Liver (tissue), 8 donors: ENCODE measurements at regions not wholly inside any gene's neighbourhood (a gene's known extent, or its start where the extent isn't known, plus 50 kb on each side); places are given as distances from the start of the nearest gene placed in this dataset.

Experiments
- DNase-seq: peaks from one replicate; pipeline ENCODE4 v3.0.0-alpha.2; 2017; ENCODE audit warnings: low spot score
- H3K27ac ChIP-seq, 2 donors: one replicate each; pipeline ENCODE4 v1.7.0; 2013; ENCODE audit warnings: inconsistent platforms in 2 of 2, low read length in 2 of 2, control low read depth in 1 of 2, low read depth in 1 of 2, mild to moderate bottlenecking in 1 of 2
- H3K27me3 ChIP-seq, 4 donors: one replicate each; pipeline versions ENCODE4 v1.6.1 to v1.7.0; 2013; ENCODE audit warnings: low read length in 3 of 4, inconsistent platforms in 1 of 4, mild to moderate bottlenecking in 1 of 4, moderate library complexity in 1 of 4; ENCODE audit not compliant: control insufficient read depth in 4 of 4, insufficient read depth in 4 of 4
- H3K36me3 ChIP-seq, 4 donors: one replicate each; pipeline versions ENCODE4 v1.6.1 to v1.7.0; 2013; ENCODE audit warnings: low read length in 3 of 4, mild to moderate bottlenecking in 3 of 4, low read depth in 1 of 4, moderate library complexity in 1 of 4; ENCODE audit not compliant: control insufficient read depth in 4 of 4, insufficient read depth in 3 of 4
- H3K4me1 ChIP-seq, 4 donors: one replicate each; pipeline versions ENCODE4 v1.6.1 to v1.7.0; 2013; ENCODE audit warnings: low read length in 3 of 4, mild to moderate bottlenecking in 3 of 4, moderate library complexity in 1 of 4; ENCODE audit not compliant: control insufficient read depth in 4 of 4, insufficient read depth in 4 of 4
- H3K4me3 ChIP-seq, 3 donors: one replicate each; pipeline versions ENCODE4 v1.6.1 to v1.7.0; 2013; ENCODE audit warnings: low read length in 3 of 3, control low read depth in 1 of 3, low read depth in 1 of 3, mild to moderate bottlenecking in 1 of 3
- H3K9ac ChIP-seq, 2 donors: one replicate each; pipeline ENCODE4 v1.7.0; 2013; ENCODE audit warnings: low read length in 2 of 2, mild to moderate bottlenecking in 2 of 2, moderate library complexity in 2 of 2, control low read depth in 1 of 2, low read depth in 1 of 2
- H3K9me3 ChIP-seq, 4 donors: one replicate each; pipeline versions ENCODE4 v1.6.1 to v1.7.0; 2013; ENCODE audit warnings: low read length in 3 of 4; ENCODE audit not compliant: control insufficient read depth in 4 of 4
- EGR1 ChIP-seq, 2 donors: IDR thresholded peaks; 2 replicates each; pipeline ENCODE4 v1.6.1; 2016 to 2018; ENCODE audit warnings: antibody characterized with exemption in 2 of 2, low read depth in 2 of 2
- FOXA1 ChIP-seq: IDR thresholded peaks from 2 replicates; pipeline ENCODE4 v1.6.1; 2016; ENCODE audit warnings: antibody characterized with exemption
- HNF4A ChIP-seq, 2 donors: conservative IDR thresholded peaks; 2 replicates each; pipeline ENCODE4 v1.6.1; 2016; ENCODE audit warnings: antibody characterized with exemption in 2 of 2, mild to moderate bottlenecking in 2 of 2
- NR2F2 ChIP-seq: IDR thresholded peaks from 2 replicates; pipeline ENCODE4 v1.6.1; 2016; ENCODE audit warnings: antibody characterized with exemption
- RAD21 ChIP-seq, 2 donors: IDR thresholded peaks; 2 replicates each; pipeline ENCODE4 v1.6.1; 2016; ENCODE audit warnings: antibody characterized with exemption in 2 of 2, mild to moderate bottlenecking in 2 of 2
- RXRA ChIP-seq, 2 donors: IDR thresholded peaks; 2 replicates each; pipeline ENCODE4 v1.6.1; 2017 to 2018; ENCODE audit warnings: antibody characterized with exemption in 2 of 2, mild to moderate bottlenecking in 1 of 2
- SP1 ChIP-seq: IDR thresholded peaks from 2 replicates; pipeline ENCODE4 v1.6.1; 2018; ENCODE audit warnings: antibody characterized with exemption, mild to moderate bottlenecking
- TAF1 ChIP-seq: conservative IDR thresholded peaks from 2 replicates; pipeline ENCODE4 v1.6.1; 2016; ENCODE audit warnings: antibody characterized with exemption, mild to moderate bottlenecking
- WGBS: extraction: QIAGEN DNeasy Blood & Tissue Kit; methylation state at CpG from one replicate; pipeline ENCODE4 v1.1.7; 2013; 5-methylcytosine and 5-hydroxymethylcytosine counted together
- TF ChIP-seq, protein P1 (sequence below): fragments of 150-350 bp; IDR thresholded peaks from 2 replicates; pipeline ENCODE4 v1.5.1; 2017; ENCODE audit warnings: improper control_type of control experiment, low read depth, low read length; ENCODE audit not compliant: missing input control
- TF ChIP-seq, protein P2 (sequence below): IDR thresholded peaks from 2 replicates; pipeline ENCODE4 v1.6.1; 2016; ENCODE audit warnings: antibody characterized with exemption, mild to moderate bottlenecking
- TF ChIP-seq, protein P3 (sequence below): IDR thresholded peaks from 2 replicates; pipeline ENCODE4 v1.6.1; 2016; ENCODE audit warnings: antibody characterized with exemption
- donor health status: healthy.
- donor health status: healthy.
- donor health status: healthy.
- donor health status: healthy.
- donor health status: healthy.

DNA sequence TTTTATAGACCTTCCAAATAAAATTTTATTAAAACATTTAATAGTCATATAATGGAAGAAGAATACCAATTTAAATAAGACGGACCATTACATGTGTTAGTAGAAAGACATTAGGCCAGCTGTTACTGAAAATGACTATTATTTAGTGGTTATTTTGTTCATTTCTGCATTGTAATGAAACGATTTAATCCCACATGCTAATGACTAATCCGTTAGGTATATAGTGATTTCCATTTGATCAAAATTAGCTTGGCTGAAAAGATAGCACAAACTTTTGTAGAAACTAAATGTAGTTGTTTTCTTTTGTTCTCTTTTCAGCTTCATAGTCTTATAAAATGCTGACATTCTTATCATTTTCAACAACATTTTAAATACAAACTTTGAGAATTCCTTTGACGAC, 556.1 kb upstream of the TENM3 start (continued):
- TF ChIP-seq, protein P1, sequence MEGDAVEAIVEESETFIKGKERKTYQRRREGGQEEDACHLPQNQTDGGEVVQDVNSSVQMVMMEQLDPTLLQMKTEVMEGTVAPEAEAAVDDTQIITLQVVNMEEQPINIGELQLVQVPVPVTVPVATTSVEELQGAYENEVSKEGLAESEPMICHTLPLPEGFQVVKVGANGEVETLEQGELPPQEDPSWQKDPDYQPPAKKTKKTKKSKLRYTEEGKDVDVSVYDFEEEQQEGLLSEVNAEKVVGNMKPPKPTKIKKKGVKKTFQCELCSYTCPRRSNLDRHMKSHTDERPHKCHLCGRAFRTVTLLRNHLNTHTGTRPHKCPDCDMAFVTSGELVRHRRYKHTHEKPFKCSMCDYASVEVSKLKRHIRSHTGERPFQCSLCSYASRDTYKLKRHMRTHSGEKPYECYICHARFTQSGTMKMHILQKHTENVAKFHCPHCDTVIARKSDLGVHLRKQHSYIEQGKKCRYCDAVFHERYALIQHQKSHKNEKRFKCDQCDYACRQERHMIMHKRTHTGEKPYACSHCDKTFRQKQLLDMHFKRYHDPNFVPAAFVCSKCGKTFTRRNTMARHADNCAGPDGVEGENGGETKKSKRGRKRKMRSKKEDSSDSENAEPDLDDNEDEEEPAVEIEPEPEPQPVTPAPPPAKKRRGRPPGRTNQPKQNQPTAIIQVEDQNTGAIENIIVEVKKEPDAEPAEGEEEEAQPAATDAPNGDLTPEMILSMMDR, result no peak
- TF ChIP-seq TAF1 (no peak), SP1 (no peak), RAD21 (IDR thresholded peaks at IDR 0.05) (no peak), NR2F2 (no peak)

DNA sequence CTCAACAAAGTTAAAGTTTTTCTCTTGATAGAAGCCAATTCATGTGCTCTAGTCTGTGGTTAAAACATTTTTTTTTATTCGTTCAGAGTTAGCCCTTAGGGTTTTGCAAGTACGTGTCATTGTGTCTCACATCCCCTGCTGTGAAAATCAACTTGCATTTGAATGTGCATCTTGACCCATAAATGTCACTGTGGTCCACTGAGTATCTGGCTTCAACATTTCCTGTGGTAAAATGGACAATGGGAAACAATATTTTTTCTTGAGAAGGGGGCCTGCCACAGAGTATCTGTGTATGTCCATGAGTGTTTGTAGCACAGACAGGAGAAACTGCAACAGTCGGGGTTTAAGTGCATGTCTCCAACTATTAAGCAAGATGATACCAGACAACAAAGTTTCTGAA, 554.8 kb upstream of the TENM3 start:
- Histone ChIP-seq H3K9me3 (no peaks in the 10 kb centered on the region), H3K36me3 (no peaks in the 10 kb centered on the region), H3K27me3 (peaks cover 0 to 2% (median 0%) of the 10 kb centered on the region in 4 donors), H3K9ac (no peak overlapping the region), H3K4me1 (no peaks in the 10 kb centered on the region), H3K4me3 (no peak overlapping the region), H3K27ac (no peak overlapping the region)
- WGBS, result 45% methylated on average over 3 of the region's 3 CpGs
- TF ChIP-seq, protein P2, sequence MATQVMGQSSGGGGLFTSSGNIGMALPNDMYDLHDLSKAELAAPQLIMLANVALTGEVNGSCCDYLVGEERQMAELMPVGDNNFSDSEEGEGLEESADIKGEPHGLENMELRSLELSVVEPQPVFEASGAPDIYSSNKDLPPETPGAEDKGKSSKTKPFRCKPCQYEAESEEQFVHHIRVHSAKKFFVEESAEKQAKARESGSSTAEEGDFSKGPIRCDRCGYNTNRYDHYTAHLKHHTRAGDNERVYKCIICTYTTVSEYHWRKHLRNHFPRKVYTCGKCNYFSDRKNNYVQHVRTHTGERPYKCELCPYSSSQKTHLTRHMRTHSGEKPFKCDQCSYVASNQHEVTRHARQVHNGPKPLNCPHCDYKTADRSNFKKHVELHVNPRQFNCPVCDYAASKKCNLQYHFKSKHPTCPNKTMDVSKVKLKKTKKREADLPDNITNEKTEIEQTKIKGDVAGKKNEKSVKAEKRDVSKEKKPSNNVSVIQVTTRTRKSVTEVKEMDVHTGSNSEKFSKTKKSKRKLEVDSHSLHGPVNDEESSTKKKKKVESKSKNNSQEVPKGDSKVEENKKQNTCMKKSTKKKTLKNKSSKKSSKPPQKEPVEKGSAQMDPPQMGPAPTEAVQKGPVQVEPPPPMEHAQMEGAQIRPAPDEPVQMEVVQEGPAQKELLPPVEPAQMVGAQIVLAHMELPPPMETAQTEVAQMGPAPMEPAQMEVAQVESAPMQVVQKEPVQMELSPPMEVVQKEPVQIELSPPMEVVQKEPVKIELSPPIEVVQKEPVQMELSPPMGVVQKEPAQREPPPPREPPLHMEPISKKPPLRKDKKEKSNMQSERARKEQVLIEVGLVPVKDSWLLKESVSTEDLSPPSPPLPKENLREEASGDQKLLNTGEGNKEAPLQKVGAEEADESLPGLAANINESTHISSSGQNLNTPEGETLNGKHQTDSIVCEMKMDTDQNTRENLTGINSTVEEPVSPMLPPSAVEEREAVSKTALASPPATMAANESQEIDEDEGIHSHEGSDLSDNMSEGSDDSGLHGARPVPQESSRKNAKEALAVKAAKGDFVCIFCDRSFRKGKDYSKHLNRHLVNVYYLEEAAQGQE, result no peak
- no peak for TF ChIP-seq NR2F2
- TF ChIP-seq TAF1, result no peak
- no peak for TF ChIP-seq EGR1 (IDR thresholded peaks at IDR 0.05; ENCODE audit: low read depth in 2 of 2)
- TF ChIP-seq, protein P3, sequence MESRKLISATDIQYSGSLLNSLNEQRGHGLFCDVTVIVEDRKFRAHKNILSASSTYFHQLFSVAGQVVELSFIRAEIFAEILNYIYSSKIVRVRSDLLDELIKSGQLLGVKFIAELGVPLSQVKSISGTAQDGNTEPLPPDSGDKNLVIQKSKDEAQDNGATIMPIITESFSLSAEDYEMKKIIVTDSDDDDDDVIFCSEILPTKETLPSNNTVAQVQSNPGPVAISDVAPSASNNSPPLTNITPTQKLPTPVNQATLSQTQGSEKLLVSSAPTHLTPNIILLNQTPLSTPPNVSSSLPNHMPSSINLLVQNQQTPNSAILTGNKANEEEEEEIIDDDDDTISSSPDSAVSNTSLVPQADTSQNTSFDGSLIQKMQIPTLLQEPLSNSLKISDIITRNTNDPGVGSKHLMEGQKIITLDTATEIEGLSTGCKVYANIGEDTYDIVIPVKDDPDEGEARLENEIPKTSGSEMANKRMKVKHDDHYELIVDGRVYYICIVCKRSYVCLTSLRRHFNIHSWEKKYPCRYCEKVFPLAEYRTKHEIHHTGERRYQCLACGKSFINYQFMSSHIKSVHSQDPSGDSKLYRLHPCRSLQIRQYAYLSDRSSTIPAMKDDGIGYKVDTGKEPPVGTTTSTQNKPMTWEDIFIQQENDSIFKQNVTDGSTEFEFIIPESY, result no peak
- TF ChIP-seq, protein P1, result no peak
- TF ChIP-seq SP1, result no peak
- no peak for TF ChIP-seq FOXA1
- no peak for TF ChIP-seq RXRA (IDR thresholded peaks at IDR 0.05)
- TF ChIP-seq HNF4A (conservative IDR thresholded peaks at IDR 0.05), result no peak
- DNase-seq, result no peak
